Cardiac muscle cell (in vitro differentiated cells and primary cell): ENCODE measurements at regions not wholly inside any gene's neighbourhood (a gene's known extent, or its start where the extent isn't known, plus 50 kb on each side); places are given as distances from the start of the nearest gene placed in this dataset.
A peak's percentile ranks its signal among the peaks of the same experiment; 100 is the strongest.

Experiments
- DNase-seq, 2 donors: peaks; one replicate each; pipeline versions ENCODE4 v3.0.0 to v3.0.0-alpha.2; 2010 to 2017; ENCODE audit warnings: low read depth in 1 of 2, low spot score in 1 of 2
- H3K27ac ChIP-seq: fragments of 200-600 bp; sonication (generic); 2 replicates; pipeline ENCODE4 v1.5.1; 2016
- H3K27me3 ChIP-seq: fragments of 200-600 bp; sonication (generic); 2 replicates; pipeline ENCODE4 v1.6.0; 2016; ENCODE audit warnings: control low read depth
- H3K36me3 ChIP-seq: fragments of 200-600 bp; sonication (generic); 2 replicates; pipeline ENCODE4 v1.5.1; 2016; ENCODE audit warnings: control low read depth
- H3K4me1 ChIP-seq: fragments of 200-600 bp; sonication (generic); 2 replicates; pipeline ENCODE4 v1.8.1; 2017; ENCODE audit warnings: low read depth, mild to moderate bottlenecking, mixed run types
- H3K4me3 ChIP-seq: fragments of 200-600 bp; sonication (generic); 2 replicates; pipeline ENCODE4 v1.5.1; 2016; ENCODE audit warnings: mild to moderate bottlenecking
- H3K9me3 ChIP-seq: fragments of 200-600 bp; sonication (generic); 2 replicates; pipeline ENCODE4 v1.5.1; 2017; ENCODE audit warnings: low read depth, mild to moderate bottlenecking, control low read depth
- TF ChIP-seq, protein P1 (sequence below): IDR thresholded peaks from 2 replicates; pipeline ENCODE4 v1.5.1; 2012; ENCODE audit warnings: low read depth, mild to moderate bottlenecking, low read length

DNA sequence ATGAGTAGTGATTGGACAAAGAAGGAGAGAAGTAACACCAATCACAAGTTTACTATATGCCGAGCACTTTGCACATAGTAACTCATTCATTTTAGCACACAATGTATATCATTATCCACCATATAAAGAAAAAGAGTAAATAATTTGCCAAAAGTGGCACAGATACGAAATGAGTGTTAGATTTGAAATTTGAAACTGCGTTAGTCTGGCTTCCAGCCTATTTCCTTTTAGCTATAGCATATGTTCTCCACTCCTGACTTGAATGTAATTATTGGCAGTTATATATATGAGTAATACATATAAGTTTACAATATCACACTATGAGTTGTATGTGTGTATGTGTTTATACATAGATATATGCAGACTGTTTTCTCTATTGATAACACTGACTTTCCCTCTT, 98.6 kb downstream of the NOL4 start:
- DNase-seq: no peak
- Histone ChIP-seq H3K27me3 (no peaks in the 10 kb centered on the region), H3K27ac (no peak overlapping the region), H3K4me1 (no peaks in the 10 kb centered on the region), H3K4me3 (no peak overlapping the region), H3K9me3 (no peaks in the 10 kb centered on the region), H3K36me3 (no peaks in the 10 kb centered on the region)
- TF ChIP-seq, protein P1, sequence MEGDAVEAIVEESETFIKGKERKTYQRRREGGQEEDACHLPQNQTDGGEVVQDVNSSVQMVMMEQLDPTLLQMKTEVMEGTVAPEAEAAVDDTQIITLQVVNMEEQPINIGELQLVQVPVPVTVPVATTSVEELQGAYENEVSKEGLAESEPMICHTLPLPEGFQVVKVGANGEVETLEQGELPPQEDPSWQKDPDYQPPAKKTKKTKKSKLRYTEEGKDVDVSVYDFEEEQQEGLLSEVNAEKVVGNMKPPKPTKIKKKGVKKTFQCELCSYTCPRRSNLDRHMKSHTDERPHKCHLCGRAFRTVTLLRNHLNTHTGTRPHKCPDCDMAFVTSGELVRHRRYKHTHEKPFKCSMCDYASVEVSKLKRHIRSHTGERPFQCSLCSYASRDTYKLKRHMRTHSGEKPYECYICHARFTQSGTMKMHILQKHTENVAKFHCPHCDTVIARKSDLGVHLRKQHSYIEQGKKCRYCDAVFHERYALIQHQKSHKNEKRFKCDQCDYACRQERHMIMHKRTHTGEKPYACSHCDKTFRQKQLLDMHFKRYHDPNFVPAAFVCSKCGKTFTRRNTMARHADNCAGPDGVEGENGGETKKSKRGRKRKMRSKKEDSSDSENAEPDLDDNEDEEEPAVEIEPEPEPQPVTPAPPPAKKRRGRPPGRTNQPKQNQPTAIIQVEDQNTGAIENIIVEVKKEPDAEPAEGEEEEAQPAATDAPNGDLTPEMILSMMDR: no peak

DNA sequence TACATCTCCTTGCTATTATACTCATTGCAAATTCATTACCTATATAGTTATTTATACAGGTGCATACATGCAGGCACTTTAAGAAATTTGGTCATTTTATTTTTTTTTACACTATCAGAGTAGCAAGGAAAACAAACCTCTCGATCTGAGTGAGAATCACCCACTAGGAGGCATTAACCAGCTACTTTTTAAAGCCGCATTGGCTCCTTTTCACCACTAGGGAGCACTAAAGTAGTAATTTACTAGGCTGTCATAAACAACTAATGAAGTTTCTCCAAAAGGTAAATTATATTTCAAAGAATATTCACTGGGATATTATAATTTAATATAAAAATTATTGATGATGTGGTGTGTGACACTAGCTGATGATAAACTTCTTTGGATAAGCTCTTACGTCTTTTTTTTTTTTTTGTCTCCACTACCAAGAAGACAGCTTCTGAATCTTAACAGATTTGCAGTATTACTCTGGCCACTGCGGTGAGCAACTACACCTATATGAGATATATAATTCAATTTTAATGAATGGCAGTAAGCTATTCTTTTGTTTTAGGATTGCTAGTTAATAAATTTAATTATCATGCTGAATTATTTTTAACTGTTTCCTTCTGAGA, 101.9 kb downstream of the NOL4 start:
- DNase-seq: peak; percentile 56 to 68
- no peaks in the 10 kb centered on the region for H3K36me3 ChIP-seq
- no peaks in the 10 kb centered on the region for H3K27me3 ChIP-seq
- H3K9me3 ChIP-seq: no peaks in the 10 kb centered on the region
- TF ChIP-seq, protein P1: peak; percentile 88
- H3K4me3 ChIP-seq: no peak overlapping the region
- peaks cover 12% of the 10 kb centered on the region for H3K4me1 ChIP-seq
- H3K27ac ChIP-seq: no peak overlapping the region

DNA sequence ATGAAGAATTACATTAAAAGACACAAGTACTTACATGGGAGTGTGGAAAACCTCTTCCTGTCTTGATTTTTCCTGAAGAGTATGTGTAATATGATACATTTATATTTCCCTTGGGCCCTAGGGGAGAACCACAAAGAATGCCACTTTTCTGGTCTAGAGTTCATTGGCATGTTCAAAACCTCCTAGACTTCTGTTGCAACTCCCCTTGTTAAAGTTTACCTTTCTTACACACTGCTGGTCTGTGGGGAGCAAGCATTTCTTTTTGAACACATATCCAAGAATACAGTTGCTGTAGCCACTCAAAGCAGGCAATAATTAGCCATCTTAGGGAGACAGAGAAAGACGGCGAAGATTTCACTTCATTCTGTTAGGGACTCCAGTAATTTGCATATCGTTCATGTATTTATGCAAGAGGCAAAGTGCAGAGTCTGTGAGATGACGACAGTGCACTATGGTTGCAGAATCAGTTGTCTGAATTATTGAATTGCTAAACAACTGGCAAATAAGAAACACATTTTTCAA, 103.5 kb downstream of the NOL4 start:
- TF ChIP-seq, protein P1: no peak
- no peaks in the 10 kb centered on the region for H3K36me3 ChIP-seq
- no peaks in the 10 kb centered on the region for H3K27me3 ChIP-seq
- no peak overlapping the region for H3K4me3 ChIP-seq
- peaks cover 23% of the 10 kb centered on the region for H3K4me1 ChIP-seq
- DNase-seq: peak in 1 of 2 donors; percentile 32
- H3K9me3 ChIP-seq: no peaks in the 10 kb centered on the region
- no peak overlapping the region for H3K27ac ChIP-seq

DNA sequence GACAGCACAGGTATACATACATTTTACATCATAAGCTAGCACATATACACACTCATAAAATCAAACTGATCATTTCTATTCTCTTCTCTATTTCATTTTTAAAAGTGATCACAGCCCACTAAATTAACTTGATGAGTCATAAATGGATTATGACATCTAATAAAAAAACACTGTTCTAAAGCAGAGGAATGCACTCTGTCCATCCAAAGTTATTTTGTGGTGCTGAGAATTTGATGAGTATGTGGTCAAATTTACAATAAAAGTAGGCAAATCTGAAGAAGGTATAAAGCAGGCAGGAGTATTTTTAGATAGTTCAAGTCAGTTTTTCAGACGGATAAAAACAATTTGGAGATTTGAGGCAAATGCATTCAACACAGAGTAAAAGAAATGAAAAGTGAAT, 104.4 kb downstream of the NOL4 start:
- no peaks in the 10 kb centered on the region for H3K27me3 ChIP-seq
- TF ChIP-seq, protein P1: no peak
- no peak overlapping the region for H3K4me3 ChIP-seq
- H3K4me1 ChIP-seq: peaks cover 23% of the 10 kb centered on the region
- H3K36me3 ChIP-seq: no peaks in the 10 kb centered on the region
- no peaks in the 10 kb centered on the region for H3K9me3 ChIP-seq
- DNase-seq: no peak
- H3K27ac ChIP-seq: no peak overlapping the region

DNA sequence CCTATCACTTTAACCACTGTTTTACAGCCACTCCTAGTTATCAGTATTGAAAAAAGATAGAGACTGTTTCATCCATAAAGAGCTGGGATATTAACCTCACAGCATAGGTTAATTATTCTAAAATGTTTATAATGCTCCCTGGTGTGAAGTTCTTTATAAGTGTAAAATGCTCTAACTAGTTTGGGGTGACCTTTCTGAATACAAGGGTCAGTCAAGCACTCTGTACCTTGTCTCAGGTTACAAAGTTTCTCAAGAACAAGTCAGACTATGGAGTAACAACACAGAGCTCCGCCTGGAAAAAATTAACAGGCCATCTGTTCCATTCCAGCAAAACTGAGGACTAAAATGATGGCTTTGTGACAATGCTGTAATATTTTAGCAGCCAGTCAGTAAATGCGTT, 107.4 kb downstream of the NOL4 start:
- no peaks in the 10 kb centered on the region for H3K9me3 ChIP-seq
- H3K4me1 ChIP-seq: peaks cover 23% of the 10 kb centered on the region
- TF ChIP-seq, protein P1: no peak
- DNase-seq: peak in 1 of 2 donors; percentile 44
- no peaks in the 10 kb centered on the region for H3K27me3 ChIP-seq
- H3K27ac ChIP-seq: peak overlapping the region; percentile 24
- no peaks in the 10 kb centered on the region for H3K36me3 ChIP-seq
- no peak overlapping the region for H3K4me3 ChIP-seq
